HS-5 (cell line): ENCODE measurements at regions not wholly inside any gene's neighbourhood (a gene's known extent, or its start where the extent isn't known, plus 50 kb on each side); places are given as distances from the start of the nearest gene placed in this dataset.

Experiments
- DNase-seq: peaks from one replicate; pipeline ENCODE4 v3.0.0-alpha.2; 2012; ENCODE audit warnings: low read depth

GRCh38 chrY:15059478-15059877 lies 535.1 kb downstream of the NLGN4Y start:
- peak; percentile 19 for DNase-seq

- DNase-seq = no peak
Observed at GRCh38 chrY:15072084-15072483, 547.8 kb downstream of the NLGN4Y start.

- DNase-seq = peak; percentile 28
Observed at GRCh38 chrY:15101336-15101735, 577.0 kb downstream of the NLGN4Y start.
